Breast epithelium (tissue), 3 donors: ENCODE measurements at regions not wholly inside any gene's neighbourhood (a gene's known extent, or its start where the extent isn't known, plus 50 kb on each side); places are given as distances from the start of the nearest gene placed in this dataset.

Experiments
- POLR2A ChIP-seq: fragments of 450-650 bp; IDR thresholded peaks from one replicate; pipeline ENCODE4 v1.6.1; 2016; ENCODE audit warnings: antibody characterized with exemption, mild to moderate bottlenecking, moderate library complexity
- POLR2AphosphoS5 ChIP-seq, 3 donors: sonication (generic); formaldehyde crosslinking; IDR thresholded peaks; one replicate each; pipeline ENCODE4 v1.6.1; 2017; ENCODE audit warnings: antibody characterized with exemption in 3 of 3
- TF ChIP-seq, protein P1 (sequence below), 3 donors: fragments of 450-650 bp; IDR thresholded peaks; one replicate each; pipeline ENCODE4 v1.5.1; 2016 to 2017; ENCODE audit warnings: antibody characterized with exemption in 3 of 3, mild to moderate bottlenecking in 3 of 3, moderate library complexity in 3 of 3

DNA sequence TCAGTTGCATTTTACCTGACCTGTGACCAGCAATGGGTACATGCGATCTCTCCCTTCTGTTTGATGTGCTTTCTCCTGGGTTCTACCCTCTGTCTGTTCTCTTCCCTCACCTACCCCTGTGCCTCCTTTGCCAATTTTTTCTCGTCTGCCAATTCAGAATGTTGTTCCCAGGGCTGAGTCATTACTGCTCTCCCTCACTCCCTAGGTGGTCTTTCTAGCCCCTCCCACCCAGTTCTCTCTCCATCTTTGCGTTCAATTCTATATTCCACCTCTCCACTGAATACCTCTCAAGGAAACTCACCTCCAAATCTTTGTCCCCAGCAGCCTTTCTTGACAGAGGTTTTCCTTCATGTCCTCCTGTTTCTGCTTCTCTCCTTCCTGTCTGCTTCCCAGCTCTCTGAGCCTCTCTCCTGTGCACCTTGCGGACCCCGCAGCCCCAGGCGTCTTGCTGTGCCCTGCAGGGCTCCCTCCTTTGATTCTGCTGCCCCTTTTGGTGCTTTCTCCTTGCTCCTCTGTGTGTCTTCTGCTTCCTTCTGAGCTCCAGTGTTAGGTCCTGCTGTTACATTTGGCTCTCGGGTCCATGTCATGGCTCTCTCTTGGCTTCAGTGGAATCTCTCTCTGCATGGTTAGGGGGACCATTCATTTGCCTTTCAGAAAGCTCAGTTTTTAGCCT lies 398.2 kb upstream of the TPM1 start:
- TF ChIP-seq, protein P1, sequence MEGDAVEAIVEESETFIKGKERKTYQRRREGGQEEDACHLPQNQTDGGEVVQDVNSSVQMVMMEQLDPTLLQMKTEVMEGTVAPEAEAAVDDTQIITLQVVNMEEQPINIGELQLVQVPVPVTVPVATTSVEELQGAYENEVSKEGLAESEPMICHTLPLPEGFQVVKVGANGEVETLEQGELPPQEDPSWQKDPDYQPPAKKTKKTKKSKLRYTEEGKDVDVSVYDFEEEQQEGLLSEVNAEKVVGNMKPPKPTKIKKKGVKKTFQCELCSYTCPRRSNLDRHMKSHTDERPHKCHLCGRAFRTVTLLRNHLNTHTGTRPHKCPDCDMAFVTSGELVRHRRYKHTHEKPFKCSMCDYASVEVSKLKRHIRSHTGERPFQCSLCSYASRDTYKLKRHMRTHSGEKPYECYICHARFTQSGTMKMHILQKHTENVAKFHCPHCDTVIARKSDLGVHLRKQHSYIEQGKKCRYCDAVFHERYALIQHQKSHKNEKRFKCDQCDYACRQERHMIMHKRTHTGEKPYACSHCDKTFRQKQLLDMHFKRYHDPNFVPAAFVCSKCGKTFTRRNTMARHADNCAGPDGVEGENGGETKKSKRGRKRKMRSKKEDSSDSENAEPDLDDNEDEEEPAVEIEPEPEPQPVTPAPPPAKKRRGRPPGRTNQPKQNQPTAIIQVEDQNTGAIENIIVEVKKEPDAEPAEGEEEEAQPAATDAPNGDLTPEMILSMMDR (IDR thresholded peaks at IDR 0.05), result no peak
- TF ChIP-seq POLR2A, result no peak
- TF ChIP-seq POLR2AphosphoS5 (IDR thresholded peaks at IDR 0.05), result no peak
